HG02885 (cell line): ENCODE measurements at regions not wholly inside any gene's neighbourhood (a gene's known extent, or its start where the extent isn't known, plus 50 kb on each side); places are given as distances from the start of the nearest gene placed in this dataset.
"Not testable (repeated sequence)": the region's sequence is repeated elsewhere in the genome, so short reads cannot be mapped to it uniquely, and the experiment has no call there.

Source experiments
- ATAC-seq: cut with Tn5 transposase; IDR thresholded peaks from one replicate; pipeline ENCODE4 v1.9.1; 2021; ENCODE audit warnings: mild to moderate bottlenecking; ENCODE audit not compliant: unreplicated experiment, poor library complexity

DNA sequence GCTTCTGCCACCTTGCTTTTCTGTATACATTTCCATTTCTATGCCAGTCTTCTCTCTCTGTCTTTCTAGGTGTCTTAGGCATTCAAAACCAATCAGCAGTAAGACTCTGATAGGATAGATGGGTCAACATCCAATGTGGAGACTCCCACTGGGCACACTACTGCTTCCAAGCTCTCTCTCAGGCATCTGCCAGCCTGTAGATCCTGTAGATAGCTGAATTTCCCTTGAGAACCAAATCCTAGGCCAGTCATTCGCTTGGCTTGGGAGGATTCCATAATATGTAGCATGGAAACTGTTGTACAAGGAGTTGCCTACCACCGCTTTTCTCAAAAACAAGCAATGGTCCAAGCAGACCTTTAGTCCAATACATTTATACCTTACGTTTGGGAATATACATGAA lies 262.8 kb upstream of the RARB start:
- no peak for ATAC-seq

DNA sequence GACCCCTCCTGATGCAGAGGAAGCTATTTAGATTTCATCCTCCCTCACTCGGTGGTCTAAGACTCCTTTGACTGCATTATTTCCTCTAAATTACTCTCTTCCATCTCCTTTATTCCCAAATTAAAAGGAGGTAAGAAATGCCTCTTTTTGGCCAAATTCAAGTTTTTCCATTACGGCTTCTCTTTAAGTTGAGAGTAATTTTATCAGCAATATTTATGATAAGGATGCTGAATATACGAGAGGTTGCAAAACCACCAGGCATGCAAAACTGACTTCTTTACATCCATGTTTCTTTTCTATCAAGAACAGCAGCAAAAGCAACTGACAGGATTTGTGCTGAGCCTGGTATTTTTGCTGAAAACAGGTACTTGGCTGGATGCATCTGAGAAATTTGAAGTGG lies 262.0 kb upstream of the RARB start:
- no peak for ATAC-seq

DNA sequence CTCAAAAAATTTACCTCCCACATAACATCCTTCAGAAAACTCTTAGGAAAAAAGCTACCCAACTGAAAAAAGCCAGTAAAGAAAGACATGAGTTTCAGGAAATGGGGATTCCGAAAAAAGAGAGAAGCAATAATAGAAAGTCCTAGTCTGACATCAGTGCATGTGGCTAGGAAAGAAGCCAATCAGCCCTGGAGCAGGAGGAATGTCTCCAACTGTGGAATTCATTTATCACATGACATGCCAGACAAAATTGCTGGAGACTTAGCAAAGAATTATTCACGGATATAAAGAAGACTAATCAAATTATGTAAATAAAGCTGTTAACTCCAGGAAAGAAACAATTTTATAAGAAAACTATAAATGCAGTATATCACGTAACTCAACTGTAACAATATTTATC lies 258.9 kb upstream of the RARB start:
- no peak for ATAC-seq

DNA sequence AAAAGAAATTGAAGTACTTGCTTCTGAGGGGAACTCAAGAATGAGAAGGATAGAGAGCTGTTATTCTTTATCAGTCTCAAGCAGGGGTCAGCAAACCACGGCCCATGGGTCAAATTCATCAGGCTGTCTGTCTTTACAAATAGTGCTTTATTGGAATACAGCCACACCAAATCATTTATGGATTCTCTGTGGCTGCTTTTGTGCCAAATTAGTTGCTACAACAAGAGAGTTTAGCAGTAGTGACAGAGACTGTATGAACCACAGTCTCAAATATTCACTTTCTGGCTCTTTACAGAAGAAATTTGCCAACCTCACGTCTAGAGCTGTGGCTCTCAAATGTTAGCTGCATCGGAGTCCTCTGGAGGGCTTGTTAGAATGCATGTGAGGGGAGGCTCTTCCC lies 258.0 kb upstream of the RARB start:
- ATAC-seq: no peak

DNA sequence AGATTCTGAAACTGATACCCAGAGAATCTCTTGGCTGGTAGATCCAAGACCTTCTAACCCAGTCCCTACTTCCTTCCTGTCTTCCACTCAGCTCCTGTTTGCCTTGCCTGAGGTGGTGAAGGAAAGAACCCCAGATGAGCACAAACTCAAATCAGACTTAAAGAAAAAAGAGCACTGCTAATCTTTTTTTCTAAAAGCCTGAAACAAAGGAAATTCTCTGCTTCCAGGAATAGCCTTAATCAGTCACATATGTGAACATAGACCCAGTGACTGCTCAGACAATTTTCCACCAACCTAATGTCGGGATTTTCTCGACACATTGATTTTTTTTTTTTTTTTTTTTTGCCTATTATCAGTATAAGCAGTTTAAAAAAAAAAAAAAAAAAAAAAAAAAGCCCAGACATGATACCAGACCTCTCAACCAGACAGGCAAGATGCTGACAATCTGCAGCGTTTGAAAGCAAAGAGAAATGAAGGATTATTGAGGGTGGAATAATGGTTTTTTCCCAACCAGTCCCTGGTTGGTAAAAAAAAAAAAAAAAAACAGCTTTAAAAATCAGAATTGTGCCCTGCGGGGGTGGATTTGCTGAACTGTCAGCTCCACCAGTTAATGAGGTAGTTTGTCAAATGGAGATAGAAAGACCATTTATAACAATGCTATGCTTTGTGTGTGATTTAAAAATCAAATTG lies 256.8 kb upstream of the RARB start:
- ATAC-seq: no peak

DNA sequence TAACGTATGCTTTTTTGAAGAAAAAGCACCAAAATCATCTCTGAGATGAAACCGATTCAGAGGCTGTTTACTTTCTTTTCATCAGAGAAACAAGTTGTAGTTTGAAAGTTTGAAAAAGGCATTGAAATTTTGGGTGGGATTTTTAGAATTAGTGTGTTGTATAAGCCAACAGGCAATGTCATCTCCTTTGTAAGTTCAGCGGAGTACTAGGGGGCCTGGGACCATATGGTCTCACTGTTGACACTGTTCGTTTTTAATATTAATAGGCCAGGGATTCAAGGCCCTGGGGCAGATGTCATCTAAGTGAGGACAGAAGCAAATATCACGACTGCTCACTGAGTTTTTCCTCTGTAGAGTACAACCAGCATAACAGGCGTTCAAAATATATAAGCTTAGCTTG lies 256.2 kb upstream of the RARB start:
- no peak for ATAC-seq

DNA sequence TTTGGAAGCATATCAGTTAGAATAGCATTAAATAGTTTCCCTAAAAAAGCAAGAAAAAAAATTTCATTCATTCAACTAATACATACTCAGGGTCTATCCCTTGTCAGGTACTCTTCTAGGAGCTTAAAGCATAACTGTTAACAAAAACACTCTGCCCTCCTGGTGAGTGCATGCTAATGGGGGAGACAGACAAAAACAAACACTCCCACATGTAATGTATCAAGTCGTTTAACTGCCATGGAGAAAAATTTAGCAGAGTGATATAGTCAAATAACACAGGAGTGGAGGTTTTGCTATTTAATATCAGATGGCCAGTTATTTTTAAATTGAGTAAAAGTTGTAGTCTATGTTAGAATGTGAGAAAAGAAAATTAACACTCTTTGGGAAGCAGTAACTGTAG lies 254.5 kb upstream of the RARB start:
- no peak for ATAC-seq

DNA sequence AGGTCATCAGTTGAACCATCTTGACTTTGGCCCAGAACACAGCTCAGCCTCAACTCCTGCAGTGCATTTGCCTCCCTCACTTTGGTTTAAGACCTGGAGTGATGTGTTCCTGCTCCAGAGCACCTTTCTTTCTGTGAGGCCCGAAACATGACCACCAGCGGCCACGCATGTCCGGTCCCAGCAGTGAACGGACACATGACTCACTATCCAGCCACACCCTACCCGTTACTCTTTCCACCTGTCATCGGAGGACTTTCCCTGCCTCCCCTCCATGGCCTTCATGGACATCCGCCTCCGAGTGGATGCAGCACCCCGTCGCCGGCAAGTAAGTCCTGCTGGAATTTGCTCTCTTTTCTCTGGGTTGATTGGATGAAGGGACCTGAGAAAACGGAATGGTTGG lies 253.8 kb upstream of the RARB start:
- no peak for ATAC-seq

DNA sequence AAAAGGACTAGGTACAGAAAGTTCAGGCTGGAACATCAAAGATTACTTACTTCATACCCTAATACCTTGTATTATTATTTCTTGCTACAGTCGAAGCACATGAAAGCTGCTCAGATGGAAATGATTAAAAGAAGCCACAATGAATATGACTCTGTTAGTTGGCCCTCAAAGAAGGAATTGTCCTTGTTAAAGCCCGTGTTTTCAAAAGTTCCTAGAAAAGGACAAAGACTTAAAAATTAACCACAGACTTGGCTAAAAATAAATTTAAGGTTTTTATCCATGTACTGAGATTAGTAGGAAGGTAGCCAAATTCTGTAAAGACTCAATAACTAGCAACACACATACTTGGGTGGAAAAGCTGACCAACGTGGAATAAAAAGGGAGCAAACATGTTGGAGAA lies 251.0 kb upstream of the RARB start:
- ATAC-seq: no peak

DNA sequence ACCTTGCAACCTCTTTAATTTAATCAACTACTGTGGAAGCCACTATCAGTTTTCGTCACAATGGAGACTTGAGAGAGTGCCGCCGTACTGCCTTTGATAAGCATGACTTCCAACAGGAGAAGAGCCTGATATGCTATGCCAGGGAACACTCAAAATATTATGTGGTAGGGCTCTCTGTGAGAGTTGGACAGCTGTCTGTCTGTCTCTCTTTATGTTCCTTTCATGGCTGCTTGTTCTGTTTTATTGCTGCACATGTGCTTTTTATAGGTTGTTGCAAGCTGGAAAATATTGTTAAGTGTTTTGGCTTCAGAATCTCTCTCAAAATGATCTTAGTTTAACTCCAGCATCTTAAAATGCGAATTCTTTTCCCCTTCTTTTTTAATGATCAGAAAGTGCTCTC lies 249.4 kb upstream of the RARB start:
- no peak for ATAC-seq

DNA sequence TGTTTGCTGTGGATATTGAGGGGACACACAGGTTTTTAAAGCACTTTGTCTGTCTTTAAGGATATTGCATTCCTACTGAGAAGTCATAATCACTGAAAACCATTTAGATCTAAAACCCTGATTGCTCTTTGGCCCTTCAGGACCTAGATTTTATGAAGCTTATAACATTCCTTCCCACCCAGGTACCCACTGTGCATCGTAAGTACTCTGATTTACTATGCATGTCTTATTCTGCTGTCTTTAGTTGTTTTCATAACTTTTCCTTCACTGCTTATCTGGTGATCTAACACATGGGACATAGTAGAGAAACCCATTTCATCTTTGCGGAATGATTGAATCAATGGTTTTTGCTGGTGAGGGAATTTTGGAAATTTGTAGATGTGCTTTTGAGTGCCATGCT lies 247.0 kb upstream of the RARB start:
- no peak for ATAC-seq

DNA sequence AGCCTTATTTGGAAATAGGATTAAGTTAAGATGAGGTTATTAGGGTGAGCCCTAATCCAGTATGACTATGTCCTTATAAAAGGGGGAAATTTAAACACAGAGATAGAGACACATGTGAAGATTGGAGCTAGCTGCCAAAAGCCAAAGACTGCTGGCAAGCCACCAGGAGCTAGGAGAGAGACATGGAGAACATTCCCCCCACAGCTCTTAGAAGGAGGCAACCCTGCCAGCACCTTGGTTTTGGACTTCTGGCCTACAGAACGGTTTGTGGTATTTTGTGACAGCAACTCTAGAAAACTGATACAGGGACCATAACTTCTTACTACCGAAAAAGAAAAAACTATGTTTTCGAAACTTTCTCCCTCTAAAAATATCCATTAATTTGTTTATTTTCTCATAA lies 245.3 kb upstream of the RARB start:
- ATAC-seq: no peak

DNA sequence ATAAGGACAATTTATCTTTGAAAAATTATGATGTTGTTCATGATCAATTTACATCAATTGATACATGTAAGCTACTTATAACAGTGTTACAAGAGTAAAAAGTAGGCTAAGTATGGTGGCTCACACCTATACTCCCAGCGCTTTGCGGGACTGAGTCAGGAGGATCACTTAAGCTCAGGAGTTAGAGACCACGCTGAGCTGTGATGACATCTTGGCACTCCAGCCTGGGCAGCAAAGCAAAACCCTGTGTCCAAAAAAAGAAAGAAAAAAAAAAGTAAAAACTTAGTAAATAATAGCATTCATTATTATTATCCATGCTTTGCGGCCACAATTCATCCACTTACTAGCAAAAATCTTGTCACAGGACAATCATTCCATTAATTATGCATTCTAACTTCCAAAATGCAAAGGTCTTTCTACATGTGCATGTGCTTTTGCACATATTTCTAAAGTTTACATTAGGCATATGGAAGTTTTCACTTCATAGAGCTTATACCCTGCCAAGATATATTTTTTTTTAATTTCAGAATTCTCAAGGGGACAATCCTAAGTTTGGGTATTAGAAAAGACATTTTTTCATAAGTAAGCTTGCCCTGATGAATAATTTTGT lies 243.3 kb upstream of the RARB start:
- ATAC-seq: no peak

DNA sequence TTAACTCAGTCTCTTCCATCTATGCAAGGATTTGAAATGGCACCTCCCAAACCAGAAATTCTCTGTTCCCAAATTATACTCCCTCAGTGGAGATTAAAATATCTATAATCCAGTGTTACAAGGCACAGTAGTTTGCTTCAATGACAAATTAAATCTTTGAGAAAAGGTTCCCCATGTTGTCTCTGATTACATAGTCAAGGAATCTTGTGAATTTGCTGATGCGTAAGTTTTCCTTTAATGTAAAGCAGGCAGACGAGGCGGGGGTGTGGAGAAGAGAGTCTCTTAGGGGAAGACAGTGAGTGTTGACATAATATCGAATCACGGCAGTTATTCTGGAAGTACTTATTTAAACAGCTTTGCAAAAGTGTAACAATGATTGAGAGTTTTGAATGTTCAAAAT lies 236.4 kb upstream of the RARB start:
- no peak for ATAC-seq

DNA sequence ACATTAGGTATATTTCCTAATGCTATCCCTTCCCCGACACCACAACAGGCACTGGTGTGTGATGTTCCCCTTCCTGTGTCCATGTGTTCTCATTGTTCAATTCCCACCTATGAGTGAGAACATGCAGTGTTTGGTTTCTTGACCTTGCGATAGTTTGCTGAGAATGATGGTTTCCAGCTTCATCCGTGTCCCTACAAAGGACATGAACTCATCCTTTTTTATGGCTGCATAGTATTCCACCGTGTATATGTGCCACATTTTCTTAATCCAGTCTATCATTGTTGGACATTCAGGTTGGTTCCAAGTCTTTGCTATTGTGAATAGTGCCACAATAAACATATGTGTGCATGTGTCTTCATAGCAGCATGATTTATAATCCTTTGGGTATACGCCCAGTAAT lies 228.5 kb upstream of the RARB start:
- ATAC-seq: not testable (repeated sequence)

DNA sequence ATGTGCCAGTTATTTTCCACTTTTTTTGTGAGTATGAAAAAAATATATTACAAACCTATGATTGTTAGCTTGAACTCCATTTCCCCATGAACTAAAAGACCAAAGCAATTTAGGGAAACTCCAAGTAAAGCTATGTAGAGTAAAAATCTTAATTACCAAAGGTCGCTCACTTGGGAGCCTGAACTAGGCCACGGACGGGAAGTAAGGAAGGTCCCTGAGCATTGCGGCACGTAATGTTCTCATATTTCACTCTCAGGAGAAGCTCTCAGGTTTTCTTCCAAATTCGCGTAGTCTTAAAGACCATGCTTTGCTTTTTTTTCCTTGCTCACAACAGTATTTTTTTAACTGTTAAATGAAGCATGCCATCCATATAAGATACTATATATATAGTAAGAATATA lies 215.3 kb upstream of the RARB start:
- ATAC-seq: no peak

DNA sequence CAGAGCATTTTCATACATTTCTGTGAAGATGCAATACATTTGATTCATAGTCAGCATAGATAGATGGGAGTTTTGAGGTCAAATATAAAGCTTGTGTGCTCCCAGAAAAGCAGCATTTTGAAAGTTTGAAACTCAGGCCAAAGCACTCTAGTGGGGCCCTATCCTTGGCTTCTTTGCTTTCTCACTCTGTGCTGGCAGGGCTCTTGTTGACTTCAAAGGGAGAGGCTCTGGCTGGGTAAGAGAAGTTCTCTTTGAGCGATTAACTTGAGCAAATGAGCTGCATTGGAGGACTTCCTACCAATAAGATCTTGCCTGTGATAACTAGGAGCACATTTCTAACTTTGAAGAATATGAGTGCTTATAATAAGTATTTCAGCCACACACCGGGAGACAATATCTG lies 214.0 kb upstream of the RARB start:
- no peak for ATAC-seq

DNA sequence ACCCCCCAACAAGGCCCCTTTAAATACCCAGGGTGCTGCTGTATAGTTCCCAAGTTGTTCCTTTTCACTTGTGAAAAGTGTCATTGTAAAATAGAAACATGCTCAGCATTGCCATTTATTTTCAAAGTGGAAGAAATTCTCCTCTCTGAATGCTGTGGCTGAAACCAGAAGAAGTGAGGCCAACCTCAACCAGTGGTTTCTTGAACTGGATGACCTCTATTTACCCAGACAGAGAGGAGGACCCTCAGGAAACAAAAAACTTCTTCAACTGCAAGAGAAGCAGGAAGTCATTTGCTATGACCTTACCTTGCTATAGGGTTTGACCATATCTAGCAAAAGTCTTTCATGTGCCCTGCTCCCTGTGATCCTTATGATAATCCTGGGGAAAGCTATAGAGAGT lies 209.7 kb upstream of the RARB start:
- ATAC-seq: no peak

DNA sequence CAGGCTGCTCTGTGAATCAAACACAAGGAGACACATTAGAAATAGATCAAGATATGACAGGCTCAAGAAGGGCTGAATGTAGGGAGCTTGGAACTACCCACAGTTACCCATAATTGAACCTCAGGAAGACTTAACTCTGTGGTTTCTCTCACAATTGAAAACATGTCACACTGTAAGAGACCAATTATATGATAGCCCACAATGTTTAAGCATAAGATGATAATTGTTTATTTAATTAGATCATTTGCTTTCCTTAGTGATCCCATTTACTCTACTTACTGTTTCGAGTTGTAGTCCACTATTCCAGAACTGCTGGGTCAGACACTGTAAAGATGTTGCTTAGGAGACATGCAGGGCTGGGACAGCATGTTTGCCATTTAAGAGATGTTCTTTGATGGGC lies 201.3 kb upstream of the RARB start:
- ATAC-seq: no peak

DNA sequence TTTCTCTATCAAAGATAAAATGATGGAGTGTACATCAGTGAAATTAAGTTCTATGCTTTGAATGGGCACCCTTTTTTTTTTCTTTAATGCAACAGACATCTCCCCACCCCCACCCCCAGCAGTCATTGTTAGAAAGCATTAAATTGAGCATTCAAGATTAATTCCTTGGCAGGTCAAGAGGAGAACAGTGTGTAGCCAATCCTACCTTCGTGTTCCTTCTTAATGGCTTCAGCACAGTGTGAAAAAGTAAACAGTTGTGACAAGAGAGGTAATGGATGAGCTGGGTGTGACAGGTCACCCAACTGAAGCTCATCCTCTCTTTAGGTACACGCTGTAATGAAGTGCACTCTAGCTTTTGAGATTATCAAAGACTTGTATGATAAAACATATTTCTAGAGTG lies 198.5 kb upstream of the RARB start:
- no peak for ATAC-seq

DNA sequence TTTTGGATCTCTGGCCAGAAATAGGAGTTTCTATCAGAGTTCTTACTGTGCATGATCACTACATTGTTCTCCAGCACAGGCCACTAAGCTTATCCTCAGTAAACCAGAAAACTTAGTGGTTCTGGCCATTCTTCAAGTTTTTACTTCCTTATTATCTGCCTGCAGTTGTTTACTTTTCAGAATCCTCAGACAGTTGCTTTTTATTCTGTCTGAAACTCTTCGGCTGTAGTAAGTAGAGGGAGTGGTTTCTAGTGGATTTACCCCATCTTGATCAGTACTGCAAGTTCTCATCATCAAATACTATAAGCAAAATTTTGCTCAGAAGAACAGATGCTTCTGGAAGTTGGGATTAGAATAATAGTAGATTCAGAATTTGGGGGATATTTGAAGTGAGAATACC lies 193.0 kb upstream of the RARB start:
- no peak for ATAC-seq

DNA sequence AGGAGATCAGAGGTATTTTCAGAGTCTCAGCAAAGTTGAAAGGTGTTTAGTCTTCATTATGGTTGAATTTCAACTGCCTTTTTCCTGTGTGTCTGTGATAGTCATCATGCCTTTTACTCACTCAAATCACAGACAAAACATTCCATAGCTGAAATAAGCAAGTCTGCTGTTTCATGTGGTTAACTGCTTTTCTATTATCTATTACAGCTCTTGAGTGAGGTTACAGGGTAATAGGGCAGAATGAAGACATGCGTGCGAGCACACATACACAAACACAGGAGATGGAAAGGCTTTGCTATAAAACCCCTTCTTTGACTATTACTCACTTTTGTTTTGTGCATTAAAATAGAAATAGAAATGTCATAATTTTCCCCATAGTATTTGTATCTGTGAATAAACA lies 192.6 kb upstream of the RARB start:
- ATAC-seq: no peak

DNA sequence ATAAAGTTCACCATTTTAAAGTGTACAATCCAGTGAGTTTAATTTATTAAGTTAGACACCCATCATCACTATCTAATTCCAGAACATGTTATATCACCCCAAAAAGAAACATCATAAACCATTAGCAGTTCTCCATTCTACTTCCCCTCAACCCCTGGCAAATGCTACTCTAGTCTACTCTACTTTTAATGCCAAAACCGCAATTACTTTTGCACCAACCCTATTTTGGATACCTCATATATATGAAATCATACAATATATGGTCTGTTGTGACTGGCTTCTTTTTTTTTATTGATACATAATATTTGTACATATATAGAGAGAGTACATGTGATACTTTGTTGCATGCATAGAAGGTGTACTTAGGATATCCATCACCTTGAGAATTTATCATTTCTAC lies 190.5 kb upstream of the RARB start:
- no peak for ATAC-seq
